Hepatocyte (in vitro differentiated cells): ENCODE measurements at regions not wholly inside any gene's neighbourhood (a gene's known extent, or its start where the extent isn't known, plus 50 kb on each side); places are given as distances from the start of the nearest gene placed in this dataset.
A peak's percentile ranks its signal among the peaks of the same experiment; 100 is the strongest.

Experiments
- DNase-seq: peaks from one replicate; pipeline ENCODE4 v3.0.0-alpha.2; 2016; ENCODE audit warnings: low spot score
- H2AFZ ChIP-seq: fragments of 200-600 bp; sonication (generic); 2 replicates; pipeline ENCODE4 v1.6.0; 2016; ENCODE audit warnings: antibody characterized with exemption, mild to moderate bottlenecking
- H3K27ac ChIP-seq: fragments of 200-600 bp; sonication (generic); 2 replicates; pipeline ENCODE4 v1.5.1; 2016; ENCODE audit warnings: mild to moderate bottlenecking
- H3K27me3 ChIP-seq: fragments of 200-600 bp; sonication (generic); 2 replicates; pipeline ENCODE4 v1.6.1; 2016
- H3K36me3 ChIP-seq: fragments of 200-600 bp; sonication (generic); replicated peaks from 2 replicates; pipeline ENCODE4 v1.5.1; 2016; ENCODE audit warnings: low read depth; ENCODE audit not compliant: insufficient read depth
- H3K4me1 ChIP-seq: fragments of 200-600 bp; sonication (generic); 2 replicates; pipeline ENCODE4 v1.5.1; 2016; ENCODE audit warnings: mild to moderate bottlenecking, moderate library complexity; ENCODE audit not compliant: insufficient read depth
- H3K4me2 ChIP-seq: fragments of 200-600 bp; sonication (generic); 2 replicates; pipeline ENCODE4 v1.6.0; 2016
- H3K4me3 ChIP-seq: fragments of 200-600 bp; sonication (generic); 2 replicates; pipeline ENCODE4 v1.5.1; 2016; ENCODE audit warnings: mild to moderate bottlenecking
- H3K79me2 ChIP-seq: fragments of 200-600 bp; sonication (generic); 2 replicates; pipeline ENCODE4 v1.6.0; 2017; ENCODE audit warnings: mild to moderate bottlenecking
- H3K9me2 ChIP-seq: fragments of 200-600 bp; sonication (generic); replicated peaks from 2 replicates; pipeline ENCODE4 v1.6.0; 2017; ENCODE audit warnings: mild to moderate bottlenecking; ENCODE audit not compliant: insufficient read depth
- H3K9me3 ChIP-seq: fragments of 200-600 bp; sonication (generic); 2 replicates; pipeline ENCODE4 v1.5.1; 2016; ENCODE audit warnings: low read depth, mild to moderate bottlenecking
- H4K20me1 ChIP-seq: fragments of 200-600 bp; sonication (generic); 2 replicates; pipeline ENCODE4 v1.6.0; 2016; ENCODE audit warnings: mild to moderate bottlenecking; ENCODE audit not compliant: insufficient read depth, poor library complexity, severe bottlenecking
- CTCF ChIP-seq: fragments of 200-600 bp; sonication (generic); IDR thresholded peaks from 2 replicates; pipeline ENCODE4 v1.5.1; 2016; ENCODE audit warnings: antibody characterized with exemption, mild to moderate bottlenecking; ENCODE audit not compliant: poor library complexity
- EZH2 ChIP-seq: fragments of 200-600 bp; sonication (generic); IDR thresholded peaks from 2 replicates; pipeline ENCODE4 v1.6.1; 2016; ENCODE audit warnings: antibody characterized with exemption, mild to moderate bottlenecking, borderline replicate concordance
- EZH2phosphoT487 ChIP-seq: fragments of 200-600 bp; sonication (generic); IDR thresholded peaks from one replicate; pipeline ENCODE4 v1.6.1; 2018; ENCODE audit warnings: antibody characterized with exemption, mild to moderate bottlenecking, low read depth, moderate library complexity; ENCODE audit not compliant: unreplicated experiment, severe bottlenecking
- WGBS: methylation state at CpG from one replicate; pipeline ENCODE4 v1.1.6; 2016; ENCODE audit warnings: low lambda C conversion rate; ENCODE audit errors: missing lambda C conversion rate; 5-methylcytosine and 5-hydroxymethylcytosine counted together

- 59% methylated on average over 1 of the region's 1 CpG for WGBS
- no peaks in the 10 kb centered on the region for H3K79me2 ChIP-seq
- H3K4me3 ChIP-seq = no peak overlapping the region
- H3K27ac ChIP-seq = peak overlapping the region; percentile 66
- no peaks in the 10 kb centered on the region for H3K9me2 ChIP-seq
- DNase-seq = peak; percentile 67
- H3K4me1 ChIP-seq = peaks cover 29% of the 10 kb centered on the region
- H3K4me2 ChIP-seq = no peak overlapping the region
- no peaks in the 10 kb centered on the region for H4K20me1 ChIP-seq
- H3K36me3 ChIP-seq = no peaks in the 10 kb centered on the region
- no peaks in the 10 kb centered on the region for H3K27me3 ChIP-seq
- H3K9me3 ChIP-seq = no peaks in the 10 kb centered on the region
- peak overlapping the region; percentile 6 for H2AFZ ChIP-seq
- TF ChIP-seq EZH2 (no peak), CTCF (no peak), EZH2phosphoT487 (no peak)
Observed at GRCh38 chr11:86162239-86162638, 82.3 kb upstream of the EED start.

GRCh38 chr11:86161837-86162236 is 82.7 kb upstream of the EED start:
- H3K4me2 ChIP-seq = no peak overlapping the region
- H4K20me1 ChIP-seq = no peaks in the 10 kb centered on the region
- H3K4me3 ChIP-seq = no peak overlapping the region
- TF ChIP-seq EZH2phosphoT487 (no peak), CTCF (no peak)
- peak overlapping the region; percentile 6 for H2AFZ ChIP-seq
- no peaks in the 10 kb centered on the region for H3K79me2 ChIP-seq
- no peaks in the 10 kb centered on the region for H3K27me3 ChIP-seq
- peak overlapping the region; percentile 66 for H3K27ac ChIP-seq
- WGBS = 57% methylated on average over 2 of the region's 2 CpGs
- no peaks in the 10 kb centered on the region for H3K9me3 ChIP-seq
- H3K4me1 ChIP-seq = peaks cover 29% of the 10 kb centered on the region
- H3K36me3 ChIP-seq = no peaks in the 10 kb centered on the region
- no peaks in the 10 kb centered on the region for H3K9me2 ChIP-seq
- no peak for DNase-seq

GRCh38 chr11:86161336-86161735 is 83.2 kb upstream of the EED start:
- no peak overlapping the region for H2AFZ ChIP-seq
- H3K27ac ChIP-seq = peak overlapping the region; percentile 66
- peaks cover 29% of the 10 kb centered on the region for H3K4me1 ChIP-seq
- no peak overlapping the region for H3K4me2 ChIP-seq
- no peak for DNase-seq
- H3K36me3 ChIP-seq = no peaks in the 10 kb centered on the region
- no peaks in the 10 kb centered on the region for H4K20me1 ChIP-seq
- no peak overlapping the region for H3K4me3 ChIP-seq
- TF ChIP-seq CTCF (no peak), EZH2 (no peak), EZH2phosphoT487 (no peak)
- no peaks in the 10 kb centered on the region for H3K27me3 ChIP-seq
- H3K9me2 ChIP-seq = no peaks in the 10 kb centered on the region
- no peaks in the 10 kb centered on the region for H3K9me3 ChIP-seq
- no peaks in the 10 kb centered on the region for H3K79me2 ChIP-seq

- H3K36me3 ChIP-seq = no peaks in the 10 kb centered on the region
- no peaks in the 10 kb centered on the region for H3K27me3 ChIP-seq
- no peak overlapping the region for H3K4me2 ChIP-seq
- no peak for TF ChIP-seq EZH2phosphoT487
- TF ChIP-seq CTCF = no peak
- TF ChIP-seq EZH2 = no peak
- no peak overlapping the region for H2AFZ ChIP-seq
- no peak overlapping the region for H3K4me3 ChIP-seq
- H3K9me3 ChIP-seq = no peaks in the 10 kb centered on the region
- H4K20me1 ChIP-seq = no peaks in the 10 kb centered on the region
- WGBS = 50% methylated on average over 1 of the region's 1 CpG
- H3K27ac ChIP-seq = peak overlapping the region; percentile 66
- DNase-seq = no peak
- no peaks in the 10 kb centered on the region for H3K79me2 ChIP-seq
- H3K4me1 ChIP-seq = peaks cover 29% of the 10 kb centered on the region
- H3K9me2 ChIP-seq = no peaks in the 10 kb centered on the region
Observed at GRCh38 chr11:86160541-86161149, 83.9 kb upstream of the EED start.
